Fibroblast of skin of right quadriceps (primary cell): ENCODE measurements at regions not wholly inside any gene's neighbourhood (a gene's known extent, or its start where the extent isn't known, plus 50 kb on each side); places are given as distances from the start of the nearest gene placed in this dataset.
"Not testable (repeated sequence)": the region's sequence is repeated elsewhere in the genome, so short reads cannot be mapped to it uniquely, and the experiment has no call there.

Experiments
- DNase-seq: peaks from one replicate; pipeline ENCODE4 v3.0.0-alpha.2; 2013

DNA sequence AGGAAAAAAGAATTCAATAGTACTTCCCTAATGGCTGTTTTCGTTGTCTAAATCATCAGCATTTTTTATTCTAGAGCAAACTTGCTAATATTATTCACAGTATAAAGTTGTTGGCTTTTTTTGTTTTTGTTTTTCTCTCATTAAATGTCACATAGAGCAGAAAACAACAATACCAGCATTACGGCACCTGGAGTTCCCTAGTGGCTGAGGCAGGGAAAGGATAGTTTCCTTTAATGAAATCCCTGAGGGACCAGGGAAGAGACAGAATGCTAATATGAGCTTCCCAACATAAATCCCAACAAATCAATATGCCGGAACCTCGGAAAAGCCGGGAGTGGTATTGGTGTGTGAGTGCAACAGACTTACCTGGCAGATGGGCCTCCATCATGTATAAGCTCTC, 235.2 kb upstream of the ASCC3 start:
- DNase-seq = no peak

DNA sequence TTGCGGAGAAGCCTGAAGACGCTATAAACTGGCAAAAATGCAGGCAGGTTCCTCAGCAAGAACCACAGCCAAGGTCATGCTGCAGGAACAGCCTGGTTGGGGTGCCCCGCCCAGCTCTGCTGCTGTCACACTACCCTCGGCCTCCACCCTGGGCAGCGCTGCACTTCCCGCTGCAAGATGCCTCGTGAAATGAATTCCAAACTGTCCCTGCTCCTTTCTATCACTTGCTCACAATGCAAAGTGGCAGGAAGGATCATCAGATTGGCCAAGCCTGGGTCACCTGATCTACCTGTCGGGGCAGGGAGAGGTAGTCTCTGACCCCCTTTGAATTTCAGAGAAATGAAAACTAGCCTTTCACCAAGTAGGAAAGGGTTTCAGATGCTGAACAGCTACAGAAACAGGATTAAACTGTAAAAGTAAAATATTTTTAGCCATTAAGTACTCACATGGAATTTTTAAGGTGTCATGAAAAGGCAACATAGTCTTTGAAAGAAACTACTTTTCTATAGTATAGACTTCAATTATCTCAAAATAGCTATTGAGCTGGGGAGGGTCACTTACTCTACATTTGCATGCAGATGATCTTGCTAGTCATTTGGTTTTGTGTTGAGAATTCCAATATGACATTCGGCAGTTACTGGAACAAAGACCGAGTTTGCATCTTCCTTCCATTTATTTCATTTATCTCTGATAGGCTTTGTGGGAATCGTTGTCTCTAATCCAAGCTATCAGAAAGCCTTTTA, 236.4 kb upstream of the ASCC3 start:
- no peak for DNase-seq

- DNase-seq = no peak
These were observed 236.9 kb upstream of the ASCC3 start for GRCh38 chr6:101118136-101118396.

DNA sequence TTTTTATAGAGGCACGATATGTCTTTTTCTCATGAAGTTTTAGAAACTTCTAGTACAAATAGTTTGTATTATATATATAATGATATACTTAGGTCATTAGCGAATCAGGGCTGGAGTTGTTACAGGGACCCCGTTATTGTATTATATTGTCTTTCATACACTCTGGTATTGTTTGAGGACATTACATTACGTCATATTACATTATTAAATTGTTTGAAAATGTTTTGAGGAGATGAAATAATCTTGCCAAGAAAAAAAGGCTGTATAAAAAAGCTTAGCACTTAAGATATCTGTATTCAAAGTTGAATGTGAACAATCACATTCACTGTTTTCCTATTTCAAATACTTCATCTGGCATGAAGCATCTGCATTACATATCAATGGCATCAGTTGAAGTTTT, 239.6 kb upstream of the ASCC3 start:
- no peak for DNase-seq

DNA sequence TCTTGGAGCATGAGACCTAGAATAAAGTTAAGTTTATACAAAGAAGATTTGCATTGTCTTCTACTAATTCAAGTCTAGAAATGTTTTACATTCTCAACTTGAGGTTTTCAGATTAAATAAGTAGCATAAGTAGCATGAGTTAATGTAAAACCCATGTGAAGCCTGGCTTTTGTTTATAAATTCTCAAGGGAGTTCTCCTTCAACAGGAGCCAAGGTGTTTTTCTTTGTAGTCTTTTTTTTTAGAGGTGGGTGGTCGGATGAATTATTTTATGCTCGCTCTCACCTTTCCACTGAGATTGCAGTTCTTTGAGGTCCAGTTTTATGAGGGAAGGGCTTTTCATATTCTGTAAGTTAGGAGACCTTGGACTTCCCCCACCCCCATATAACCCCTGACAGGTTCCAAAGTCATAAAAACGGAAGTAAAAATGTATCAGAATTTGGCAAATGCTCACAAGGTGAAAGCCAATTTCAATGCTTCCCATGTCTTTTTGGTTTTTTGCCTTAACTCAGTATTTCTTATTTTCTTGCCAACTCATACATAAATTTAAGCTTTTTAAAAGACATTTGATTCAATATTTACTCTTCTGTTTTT, 244.3 kb upstream of the ASCC3 start:
- no peak for DNase-seq

DNA sequence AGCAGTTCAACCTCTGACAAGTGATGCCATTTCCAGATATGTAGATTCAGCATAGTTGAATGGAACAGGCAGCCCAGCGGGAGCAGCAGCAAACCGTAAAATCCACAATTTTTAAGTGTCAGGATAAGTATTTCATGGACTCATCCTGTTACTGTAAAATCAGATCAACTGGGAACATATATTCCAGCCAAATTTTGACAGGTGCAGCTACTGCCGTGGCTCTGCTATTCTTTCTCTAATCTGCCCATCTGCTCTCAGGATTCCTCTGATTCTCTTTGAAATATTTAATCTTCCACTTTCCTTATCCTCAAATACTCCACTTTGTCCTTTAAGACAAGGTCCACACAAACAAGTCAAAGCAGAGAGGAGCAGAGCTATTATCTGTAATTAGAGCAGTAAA, 245.4 kb upstream of the ASCC3 start:
- DNase-seq = no peak

DNA sequence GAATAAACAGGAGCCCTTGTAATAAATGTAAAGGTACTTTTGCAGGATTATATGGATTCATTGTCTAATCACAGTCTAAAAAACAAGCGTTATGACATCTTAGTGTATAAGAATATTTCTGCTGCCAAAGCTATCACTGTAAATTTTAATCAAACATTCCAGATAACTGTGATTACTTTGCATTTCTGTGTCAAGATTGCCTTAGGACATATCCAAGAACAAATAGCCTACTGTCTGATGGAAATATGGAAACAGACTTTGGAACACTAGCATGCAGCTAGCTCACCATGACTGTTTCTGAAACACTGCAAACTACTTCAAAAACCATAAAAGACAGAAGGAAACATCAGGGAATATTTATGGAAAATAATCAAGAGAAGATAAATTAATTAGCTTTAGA, 248.7 kb upstream of the ASCC3 start:
- DNase-seq = no peak

DNA sequence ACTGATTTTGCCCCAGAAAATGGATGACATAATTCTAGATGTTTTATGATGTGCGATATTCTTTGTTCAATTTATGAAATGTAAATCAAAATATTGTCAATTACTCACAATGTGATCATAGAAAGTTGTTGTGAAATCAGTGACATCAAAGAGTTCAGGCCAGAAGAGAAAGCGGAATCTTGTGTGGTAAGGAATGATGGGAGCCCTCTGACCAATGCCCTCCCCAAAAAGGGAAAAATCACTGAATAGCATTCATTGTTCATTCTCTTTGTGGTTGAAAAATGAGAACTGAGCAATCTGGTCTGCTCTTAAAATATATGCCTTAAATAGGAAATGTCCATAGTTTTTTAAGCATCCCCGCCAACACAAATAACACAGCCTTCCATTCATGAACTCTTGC, 247.1 kb upstream of the GRIK2 start:
- DNase-seq = peak; percentile 42

DNA sequence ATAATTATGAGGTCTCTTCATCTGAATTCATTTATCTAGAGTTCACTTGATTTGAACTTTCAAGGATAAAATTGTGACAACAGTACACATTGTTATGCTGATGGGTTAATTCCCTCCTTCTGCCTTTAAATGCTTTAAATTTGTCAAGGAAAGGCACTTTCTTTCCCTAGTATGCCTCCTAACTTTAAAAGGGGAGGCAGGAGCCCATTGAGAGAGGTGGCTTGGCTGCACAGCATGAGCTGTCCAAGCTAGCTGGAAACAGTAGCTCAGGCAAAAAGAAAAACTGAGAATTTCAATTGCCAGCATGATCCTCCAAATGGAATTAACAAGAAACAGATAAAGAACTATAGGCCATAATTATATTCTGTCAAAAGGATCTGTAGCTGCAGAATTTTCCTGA, 243.3 kb upstream of the GRIK2 start:
- no peak for DNase-seq

GRCh38 chr6:101157638-101158037, 235.9 kb upstream of the GRIK2 start:
- not testable (repeated sequence) for DNase-seq

- DNase-seq = no peak
These were observed 229.9 kb upstream of the GRIK2 start for GRCh38 chr6:101163611-101164010.

GRCh38 chr6:101167638-101168037, 225.9 kb upstream of the GRIK2 start:
- DNase-seq = no peak

- DNase-seq = not testable (repeated sequence)
These were observed 222.5 kb upstream of the GRIK2 start for GRCh38 chr6:101171049-101171448.

- DNase-seq = no peak
These were observed 214.8 kb upstream of the GRIK2 start for GRCh38 chr6:101178748-101179147.

- DNase-seq = no peak
These were observed 212.5 kb upstream of the GRIK2 start for GRCh38 chr6:101181006-101181405.

DNA sequence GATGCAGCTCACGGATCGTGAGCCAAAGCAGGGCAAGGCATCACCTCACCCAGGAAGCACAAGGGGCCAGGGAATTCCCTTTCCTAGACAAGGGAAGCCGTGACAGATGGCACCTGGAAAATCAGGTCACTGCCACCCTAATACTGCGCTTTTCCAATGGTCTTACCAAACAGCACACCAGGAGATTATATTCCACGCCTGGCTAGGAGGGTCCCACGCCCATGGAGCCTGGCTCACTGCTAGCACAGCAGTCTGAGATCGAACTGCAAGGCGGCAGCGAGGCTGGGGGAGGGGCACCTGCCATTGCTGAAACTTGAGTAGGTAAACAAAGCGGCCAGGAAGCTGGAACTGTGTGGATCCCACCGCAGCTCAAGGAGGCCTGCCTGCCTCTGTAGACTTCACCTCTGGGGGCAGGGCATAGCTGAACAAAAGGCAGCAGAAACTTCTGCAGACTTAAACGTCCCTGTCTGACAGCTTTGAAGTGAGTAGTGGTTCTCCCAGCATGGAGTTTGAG, 205.2 kb upstream of the GRIK2 start:
- DNase-seq = not testable (repeated sequence)

DNA sequence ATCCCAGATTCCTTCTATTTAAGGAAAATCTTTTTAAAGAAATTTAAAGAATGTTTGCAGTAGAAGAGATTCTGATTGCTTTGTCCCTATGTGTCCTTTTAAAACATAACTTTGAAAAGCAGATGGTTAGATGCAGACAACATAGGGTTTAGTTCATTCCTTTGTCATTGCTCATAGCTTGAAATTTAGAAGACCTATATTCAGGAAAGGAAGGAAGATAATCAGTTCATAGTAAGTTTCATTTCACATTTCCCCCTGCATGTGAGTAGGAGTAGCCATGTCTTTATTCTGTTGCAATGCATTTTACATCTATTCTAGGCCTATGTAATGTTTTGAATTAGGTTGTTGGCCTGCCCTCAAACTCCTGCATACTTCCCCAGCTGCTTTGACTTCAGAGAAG, 197.9 kb upstream of the GRIK2 start:
- peak; percentile 82 for DNase-seq

GRCh38 chr6:101199441-101199840, 194.1 kb upstream of the GRIK2 start:
- no peak for DNase-seq

GRCh38 chr6:101202867-101203374, 190.6 kb upstream of the GRIK2 start:
- DNase-seq = no peak

GRCh38 chr6:101203664-101204063, 189.8 kb upstream of the GRIK2 start:
- DNase-seq = no peak

DNA sequence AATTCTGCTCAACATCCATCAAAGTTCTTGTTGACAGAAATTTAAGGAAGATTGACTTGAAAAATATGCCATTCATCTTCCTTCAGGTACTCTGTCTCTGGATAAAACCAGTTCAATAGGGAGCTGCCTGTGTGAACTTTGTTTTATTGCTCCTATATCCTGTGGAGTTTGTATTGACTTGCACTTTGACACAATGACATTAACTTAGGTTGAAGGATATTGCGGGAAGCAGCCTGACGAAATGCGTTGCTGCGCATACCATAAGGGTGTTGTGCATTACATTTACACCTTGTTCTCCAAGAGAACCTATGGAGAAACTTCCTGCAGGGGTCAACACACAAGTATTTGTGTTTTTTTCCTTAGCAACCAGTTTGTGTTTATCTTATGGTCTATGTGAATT, 185.4 kb upstream of the GRIK2 start:
- no peak for DNase-seq

DNA sequence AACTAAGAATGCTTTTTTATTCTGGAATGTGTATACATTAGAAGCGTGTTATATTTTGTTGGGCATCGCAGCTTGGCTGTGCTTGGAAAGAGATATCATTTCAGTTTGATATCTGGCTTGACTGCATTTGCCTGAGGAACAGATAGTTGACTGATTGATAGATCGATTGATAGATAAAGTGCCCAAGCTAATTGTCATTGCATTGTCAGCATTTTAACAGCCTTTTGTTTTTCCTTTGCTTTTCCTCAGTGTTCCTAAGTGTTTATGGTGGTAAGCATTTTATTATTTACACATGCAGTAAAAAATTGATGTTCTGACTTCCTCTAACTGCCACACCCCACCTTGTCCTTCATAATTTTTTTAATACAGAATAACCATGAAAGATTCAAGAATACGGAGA, 180.9 kb upstream of the GRIK2 start:
- DNase-seq = no peak

GRCh38 chr6:101222007-101222406, 171.5 kb upstream of the GRIK2 start:
- no peak for DNase-seq

DNA sequence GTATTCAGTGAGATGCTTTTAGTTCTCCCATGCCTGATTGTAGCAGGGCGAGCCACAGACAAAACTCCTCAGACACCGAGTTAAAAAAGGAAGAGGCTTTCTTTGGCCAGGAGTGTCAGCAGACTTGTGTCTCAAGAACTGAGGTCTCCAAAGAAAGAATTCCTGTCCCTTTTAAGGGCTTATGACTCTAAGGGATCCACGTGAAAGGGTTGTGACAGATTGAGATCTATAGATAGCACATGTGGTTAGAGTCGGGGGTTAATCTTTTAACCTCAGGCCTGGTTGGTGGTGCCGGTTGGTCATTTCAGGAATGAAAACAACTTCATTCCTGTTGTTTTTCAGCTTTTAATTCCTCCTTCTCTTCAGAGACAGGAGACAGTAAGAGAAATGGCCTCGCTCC, 168.8 kb upstream of the GRIK2 start:
- DNase-seq = no peak

- DNase-seq = peak; percentile 21
These were observed 166.8 kb upstream of the GRIK2 start for GRCh38 chr6:101226677-101227135.
